Liver (tissue), 8 donors: ENCODE measurements at regions not wholly inside any gene's neighbourhood (a gene's known extent, or its start where the extent isn't known, plus 50 kb on each side); places are given as distances from the start of the nearest gene placed in this dataset.

ENCODE experiments used
- DNase-seq: peaks from one replicate; pipeline ENCODE4 v3.0.0-alpha.2; 2017; ENCODE audit warnings: low spot score
- H3K27ac ChIP-seq, 2 donors: one replicate each; pipeline ENCODE4 v1.7.0; 2013; ENCODE audit warnings: inconsistent platforms in 2 of 2, low read length in 2 of 2, control low read depth in 1 of 2, low read depth in 1 of 2, mild to moderate bottlenecking in 1 of 2
- H3K27me3 ChIP-seq, 4 donors: one replicate each; pipeline versions ENCODE4 v1.6.1 to v1.7.0; 2013; ENCODE audit warnings: low read length in 3 of 4, inconsistent platforms in 1 of 4, mild to moderate bottlenecking in 1 of 4, moderate library complexity in 1 of 4; ENCODE audit not compliant: control insufficient read depth in 4 of 4, insufficient read depth in 4 of 4
- H3K36me3 ChIP-seq, 4 donors: one replicate each; pipeline versions ENCODE4 v1.6.1 to v1.7.0; 2013; ENCODE audit warnings: low read length in 3 of 4, mild to moderate bottlenecking in 3 of 4, low read depth in 1 of 4, moderate library complexity in 1 of 4; ENCODE audit not compliant: control insufficient read depth in 4 of 4, insufficient read depth in 3 of 4
- H3K4me1 ChIP-seq, 4 donors: one replicate each; pipeline versions ENCODE4 v1.6.1 to v1.7.0; 2013; ENCODE audit warnings: low read length in 3 of 4, mild to moderate bottlenecking in 3 of 4, moderate library complexity in 1 of 4; ENCODE audit not compliant: control insufficient read depth in 4 of 4, insufficient read depth in 4 of 4
- H3K4me3 ChIP-seq, 3 donors: one replicate each; pipeline versions ENCODE4 v1.6.1 to v1.7.0; 2013; ENCODE audit warnings: low read length in 3 of 3, control low read depth in 1 of 3, low read depth in 1 of 3, mild to moderate bottlenecking in 1 of 3
- H3K9ac ChIP-seq, 2 donors: one replicate each; pipeline ENCODE4 v1.7.0; 2013; ENCODE audit warnings: low read length in 2 of 2, mild to moderate bottlenecking in 2 of 2, moderate library complexity in 2 of 2, control low read depth in 1 of 2, low read depth in 1 of 2
- H3K9me3 ChIP-seq, 4 donors: one replicate each; pipeline versions ENCODE4 v1.6.1 to v1.7.0; 2013; ENCODE audit warnings: low read length in 3 of 4; ENCODE audit not compliant: control insufficient read depth in 4 of 4
- CTCF ChIP-seq: fragments of 150-350 bp; IDR thresholded peaks from 2 replicates; pipeline ENCODE4 v1.5.1; 2017; ENCODE audit warnings: improper control_type of control experiment, low read depth, low read length; ENCODE audit not compliant: missing input control
- FOXA1 ChIP-seq: IDR thresholded peaks from 2 replicates; pipeline ENCODE4 v1.6.1; 2016; ENCODE audit warnings: antibody characterized with exemption
- FOXA2 ChIP-seq: IDR thresholded peaks from 2 replicates; pipeline ENCODE4 v1.6.1; 2016; ENCODE audit warnings: antibody characterized with exemption
- GABPA ChIP-seq, 2 donors: IDR thresholded peaks in 1 of 2; conservative IDR thresholded peaks in 1 of 2; 2 replicates each; pipeline ENCODE4 v1.6.1; 2016; ENCODE audit warnings: antibody characterized with exemption in 2 of 2, mild to moderate bottlenecking in 1 of 2, moderate library complexity in 1 of 2
- HNF4G ChIP-seq: IDR thresholded peaks from 2 replicates; pipeline ENCODE4 v1.6.1; 2016; ENCODE audit warnings: antibody characterized with exemption
- JUND ChIP-seq, 2 donors: IDR thresholded peaks; 2 replicates each; pipeline ENCODE4 v1.6.1; 2016; ENCODE audit warnings: antibody characterized with exemption in 2 of 2
- NR2F2 ChIP-seq: IDR thresholded peaks from 2 replicates; pipeline ENCODE4 v1.6.1; 2016; ENCODE audit warnings: antibody characterized with exemption
- RAD21 ChIP-seq, 2 donors: IDR thresholded peaks; 2 replicates each; pipeline ENCODE4 v1.6.1; 2016; ENCODE audit warnings: antibody characterized with exemption in 2 of 2, mild to moderate bottlenecking in 2 of 2
- REST ChIP-seq: IDR thresholded peaks from 2 replicates; pipeline ENCODE4 v1.6.1; 2016; ENCODE audit warnings: antibody characterized with exemption, mild to moderate bottlenecking
- RXRA ChIP-seq, 2 donors: IDR thresholded peaks; 2 replicates each; pipeline ENCODE4 v1.6.1; 2017 to 2018; ENCODE audit warnings: antibody characterized with exemption in 2 of 2, mild to moderate bottlenecking in 1 of 2
- SP1 ChIP-seq: IDR thresholded peaks from 2 replicates; pipeline ENCODE4 v1.6.1; 2018; ENCODE audit warnings: antibody characterized with exemption, mild to moderate bottlenecking
- TAF1 ChIP-seq: conservative IDR thresholded peaks from 2 replicates; pipeline ENCODE4 v1.6.1; 2016; ENCODE audit warnings: antibody characterized with exemption, mild to moderate bottlenecking
- YY1 ChIP-seq: IDR thresholded peaks from 2 replicates; pipeline ENCODE4 v1.6.1; 2016; ENCODE audit warnings: antibody characterized with exemption, mild to moderate bottlenecking
- ZBTB33 ChIP-seq: IDR thresholded peaks from 2 replicates; pipeline ENCODE4 v1.6.1; 2016; ENCODE audit warnings: antibody characterized with exemption
- WGBS: extraction: QIAGEN DNeasy Blood & Tissue Kit; methylation state at CpG from one replicate; pipeline ENCODE4 v1.1.7; 2013; 5-methylcytosine and 5-hydroxymethylcytosine counted together
- TF ChIP-seq, protein P1 (sequence below): IDR thresholded peaks from 2 replicates; pipeline ENCODE4 v1.6.1; 2016; ENCODE audit warnings: antibody characterized with exemption
- TF ChIP-seq, protein P2 (sequence below): IDR thresholded peaks from 2 replicates; pipeline ENCODE4 v1.6.1; 2016; ENCODE audit warnings: antibody characterized with exemption
- donor health status: healthy.
- donor health status: healthy.
- donor health status: healthy.
- donor health status: healthy.
- donor health status: healthy.

- Histone ChIP-seq H3K27me3 (no peaks in the 10 kb centered on the region), H3K27ac (no peak overlapping the region), H3K4me3 (no peak overlapping the region), H3K4me1 (peaks cover 0 to 8% (median 0%) of the 10 kb centered on the region in 4 donors), H3K9ac (no peak overlapping the region), H3K36me3 (no peaks in the 10 kb centered on the region), H3K9me3 (no peaks in the 10 kb centered on the region)
- TF ChIP-seq GABPA (IDR thresholded peaks at IDR 0.05 in 1 of 2, conservative IDR thresholded peaks at IDR 0.05 in 1 of 2) (no peak), YY1 (no peak), RAD21 (IDR thresholded peaks at IDR 0.05) (no peak), CTCF (no peak), NR2F2 (no peak), HNF4G (no peak), JUND (IDR thresholded peaks at IDR 0.05) (no peak), ZBTB33 (no peak), FOXA1 (no peak), RXRA (IDR thresholded peaks at IDR 0.05) (no peak)
- TF ChIP-seq, protein P1, sequence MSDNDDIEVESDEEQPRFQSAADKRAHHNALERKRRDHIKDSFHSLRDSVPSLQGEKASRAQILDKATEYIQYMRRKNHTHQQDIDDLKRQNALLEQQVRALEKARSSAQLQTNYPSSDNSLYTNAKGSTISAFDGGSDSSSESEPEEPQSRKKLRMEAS, result no peak
- no peak for DNase-seq
- WGBS, result 79% methylated on average over 18 of the region's 18 CpGs
Measured at GRCh38 chr2:9765611-9766531, 77.4 kb upstream of the TAF1B start.

DNA sequence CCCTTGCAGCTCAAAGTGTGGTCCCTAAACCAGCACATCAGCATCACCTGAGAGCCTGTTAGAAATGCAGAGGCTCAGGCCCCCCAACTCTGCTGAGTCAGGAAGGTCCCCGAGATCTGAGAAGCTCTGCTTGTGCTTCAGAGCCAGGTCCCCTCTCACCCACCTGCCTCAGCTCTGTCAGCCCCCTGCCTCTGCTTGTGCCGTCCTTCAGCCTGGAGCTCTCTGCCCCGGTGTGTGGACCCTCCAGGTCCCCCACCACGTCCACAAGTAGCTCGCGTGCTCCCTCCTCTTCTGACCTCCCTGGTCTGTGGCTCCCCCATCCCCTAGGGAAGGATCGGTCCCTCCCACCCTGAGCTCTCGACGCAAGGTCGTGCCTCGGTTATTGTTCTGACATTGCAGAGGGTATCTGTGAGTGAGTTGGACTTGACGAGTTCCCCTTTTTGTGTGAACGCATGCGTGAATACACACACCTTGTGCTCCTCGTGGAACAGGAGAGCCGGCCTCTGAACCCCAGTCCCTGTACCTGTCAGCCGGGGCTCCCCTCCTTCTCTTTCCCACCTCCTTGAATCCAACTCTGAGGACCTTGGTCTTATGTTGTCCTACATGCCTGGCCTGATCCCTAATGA lies 75.5 kb upstream of the TAF1B start:
- TF ChIP-seq HNF4G, result no peak
- TF ChIP-seq CTCF, result no peak
- no peak for TF ChIP-seq TAF1
- TF ChIP-seq NR2F2, result no peak
- no peak for TF ChIP-seq SP1
- no peak for TF ChIP-seq FOXA2
- TF ChIP-seq ZBTB33, result no peak
- TF ChIP-seq REST, result no peak
- TF ChIP-seq RXRA (IDR thresholded peaks at IDR 0.05), result no peak
- TF ChIP-seq, protein P2, sequence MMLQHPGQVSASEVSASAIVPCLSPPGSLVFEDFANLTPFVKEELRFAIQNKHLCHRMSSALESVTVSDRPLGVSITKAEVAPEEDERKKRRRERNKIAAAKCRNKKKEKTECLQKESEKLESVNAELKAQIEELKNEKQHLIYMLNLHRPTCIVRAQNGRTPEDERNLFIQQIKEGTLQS, result no peak
- no peak for TF ChIP-seq JUND (IDR thresholded peaks at IDR 0.05)
- TF ChIP-seq FOXA1, result no peak
- H3K9me3 ChIP-seq, result no peaks in the 10 kb centered on the region
- H3K27ac ChIP-seq, result no peak overlapping the region
- no peak overlapping the region for H3K4me3 ChIP-seq
- WGBS, result 92% methylated on average over 17 of the region's 17 CpGs
- no peaks in the 10 kb centered on the region for H3K27me3 ChIP-seq
- H3K36me3 ChIP-seq, result no peaks in the 10 kb centered on the region
- H3K9ac ChIP-seq, result no peak overlapping the region
- no peak for DNase-seq
- H3K4me1 ChIP-seq, result peaks cover 0 to 9% (median 0%) of the 10 kb centered on the region in 4 donors
